Heart left ventricle (tissue), 16 donors: ENCODE measurements at regions not wholly inside any gene's neighbourhood (a gene's known extent, or its start where the extent isn't known, plus 50 kb on each side); places are given as distances from the start of the nearest gene placed in this dataset.
"Not testable (repeated sequence)": the region's sequence is repeated elsewhere in the genome, so short reads cannot be mapped to it uniquely, and the experiment has no call there.

Source experiments
- ATAC-seq, 4 donors: fragments of 200-7000 bp; cut with Tn5 transposase; one replicate each; pipeline ENCODE4 v1.9.1; 2020 to 2022; ENCODE audit warnings: moderate library complexity in 4 of 4, mild to moderate bottlenecking in 3 of 4, moderate number of reproducible peaks in 1 of 4
- DNase-seq, 5 donors: peaks; one replicate each; pipeline ENCODE4 v3.0.0-alpha.2; 2020
- H3K27ac ChIP-seq, 12 donors: fragments of 200-600 bp; sonication (generic) in 4 of 12; one replicate each; pipeline versions ENCODE4 v1.5.0 to v1.8.0; 2016 to 2022; ENCODE audit warnings: mild to moderate bottlenecking in 2 of 12
- H3K27me3 ChIP-seq, 9 donors: fragments of 200-600 bp; sonication (generic) in 2 of 9; one replicate each; pipeline versions ENCODE4 v1.5.1 to v1.8.0; 2016 to 2022; ENCODE audit warnings: mild to moderate bottlenecking in 3 of 9
- H3K36me3 ChIP-seq, 9 donors: fragments of 200-600 bp; sonication (generic) in 2 of 9; one replicate each; pipeline versions ENCODE4 v1.5.0 to v1.8.0; 2018 to 2022; ENCODE audit warnings: mild to moderate bottlenecking in 2 of 9
- H3K4me1 ChIP-seq, 12 donors: fragments of 200-600 bp; sonication (generic) in 4 of 12; one replicate each; pipeline versions ENCODE4 v1.5.0 to v1.8.0; 2016 to 2022; ENCODE audit warnings: mild to moderate bottlenecking in 3 of 12
- H3K4me3 ChIP-seq, 12 donors: fragments of 200-600 bp; sonication (generic) in 4 of 12; one replicate each; pipeline versions ENCODE4 v1.5.0 to v1.8.0; 2017 to 2022; ENCODE audit warnings: mild to moderate bottlenecking in 9 of 12, moderate library complexity in 4 of 12
- H3K9me3 ChIP-seq, 12 donors: fragments of 200-600 bp; sonication (generic) in 4 of 12; one replicate each; pipeline versions ENCODE4 v1.5.0 to v1.8.0; 2016 to 2022; ENCODE audit warnings: mild to moderate bottlenecking in 1 of 12
- POLR2A ChIP-seq, 2 donors: fragments of 450-650 bp; IDR thresholded peaks; one replicate each; pipeline ENCODE4 v1.6.1; 2017; ENCODE audit warnings: antibody characterized with exemption in 2 of 2, mild to moderate bottlenecking in 2 of 2, moderate library complexity in 2 of 2
- WGBS, 4 donors: extraction: QIAGEN DNeasy Blood & Tissue Kit in 2 of 4; methylation state at CpG; one replicate each; pipeline versions ENCODE4 v1.1.5 to v1.1.7; 2013 to 2018; 5-methylcytosine and 5-hydroxymethylcytosine counted together
- intact Hi-C, 10 donors: fragments of 100-400 bp; cut with DNase I; formaldehyde crosslinking; loops; one replicate each; pipeline versions ENCODE4 v1.11.1 to v1.14.2; 2022
- TF ChIP-seq, protein P1 (sequence below), 12 donors: fragments of 200-600 bp; sonication (generic) in 4 of 12; IDR thresholded peaks; one replicate each; pipeline versions ENCODE4 v1.5.0 to v1.8.0; 2018 to 2022; ENCODE audit warnings: antibody characterized with exemption in 12 of 12, mild to moderate bottlenecking in 5 of 12
- donor health status: ischemic (EF 13 %, LVEDD 7.1; RV severe dilation, severe dysfunction).
- donor health status: healthy with polysubstance abuse.
- donor health status: DM: no; HTN: yes; CAD: no.
- donor health status: DM: no; HTN: no; CAD: no.
- donor health status: ischemic (EF 25% LVEDD 6.9; RV normal size, moderate dysfunction).
- donor health status: ischemic (EF 25% LVEDD 5.7; RV mildly dilated, moderate dysfunction).
- donor health status: healthy.
- donor health status: DM: yes; HTN: yes; CAD: no.
- donor health status: ischemic (EF 35%, LVEDD 5.7; RV mildly dilated, moderate dysfunction).
- donor health status: nonischemic (EF 11% LVEDD 7.7; RV severe dilation, severe dysfunction).
- donor health status: DM: yes; HTN: yes; CAD: no.
- donor health status: PGD.
- donor health status: ischemic (EF 29% LVEDD 5.4; RV normal size, mild dysfunction).
- donor health status: nonischemic (EF 23%, LVEDD 6.1; RV moderate dilation, normal function).

GRCh38 chr14:56998728-56999127 lies 188.4 kb upstream of the OTX2 start:
- ATAC-seq, result no peak

DNA sequence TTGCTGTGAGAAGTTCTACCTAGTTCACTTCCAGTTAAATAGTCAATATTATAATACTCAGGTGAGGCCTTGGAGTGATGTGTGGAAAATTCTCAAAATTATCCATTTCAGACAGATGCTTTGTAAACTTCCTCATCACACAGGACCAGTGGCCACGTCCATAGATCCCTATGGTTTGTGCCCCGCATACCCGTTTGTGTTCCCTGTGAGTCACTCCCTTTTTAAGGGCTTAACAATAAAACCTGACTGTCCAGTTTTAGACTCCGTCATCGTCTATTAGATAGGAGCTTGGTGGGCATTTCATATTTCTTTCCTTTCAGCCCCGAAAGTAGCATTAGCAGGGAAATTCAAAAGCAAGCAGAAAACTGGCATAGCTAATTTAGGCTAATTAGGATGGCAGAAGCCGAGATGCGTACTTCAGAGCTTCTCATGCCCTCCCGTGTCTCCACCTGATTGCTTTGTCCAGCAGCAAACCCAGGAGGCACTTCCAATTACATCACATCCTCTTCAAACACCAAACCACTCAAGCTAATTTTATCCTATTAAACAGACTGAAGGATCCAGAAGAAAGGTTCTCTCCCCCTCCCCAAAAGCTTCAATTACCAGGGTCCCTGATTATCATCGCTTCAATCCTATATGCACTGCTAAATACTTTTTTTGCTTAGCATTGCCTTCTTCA lies 186.6 kb upstream of the OTX2 start:
- TF ChIP-seq, protein P1, sequence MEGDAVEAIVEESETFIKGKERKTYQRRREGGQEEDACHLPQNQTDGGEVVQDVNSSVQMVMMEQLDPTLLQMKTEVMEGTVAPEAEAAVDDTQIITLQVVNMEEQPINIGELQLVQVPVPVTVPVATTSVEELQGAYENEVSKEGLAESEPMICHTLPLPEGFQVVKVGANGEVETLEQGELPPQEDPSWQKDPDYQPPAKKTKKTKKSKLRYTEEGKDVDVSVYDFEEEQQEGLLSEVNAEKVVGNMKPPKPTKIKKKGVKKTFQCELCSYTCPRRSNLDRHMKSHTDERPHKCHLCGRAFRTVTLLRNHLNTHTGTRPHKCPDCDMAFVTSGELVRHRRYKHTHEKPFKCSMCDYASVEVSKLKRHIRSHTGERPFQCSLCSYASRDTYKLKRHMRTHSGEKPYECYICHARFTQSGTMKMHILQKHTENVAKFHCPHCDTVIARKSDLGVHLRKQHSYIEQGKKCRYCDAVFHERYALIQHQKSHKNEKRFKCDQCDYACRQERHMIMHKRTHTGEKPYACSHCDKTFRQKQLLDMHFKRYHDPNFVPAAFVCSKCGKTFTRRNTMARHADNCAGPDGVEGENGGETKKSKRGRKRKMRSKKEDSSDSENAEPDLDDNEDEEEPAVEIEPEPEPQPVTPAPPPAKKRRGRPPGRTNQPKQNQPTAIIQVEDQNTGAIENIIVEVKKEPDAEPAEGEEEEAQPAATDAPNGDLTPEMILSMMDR (IDR thresholded peaks at IDR 0.05), result no peak
- no peak for TF ChIP-seq POLR2A (IDR thresholded peaks at IDR 0.05)
- Histone ChIP-seq H3K4me1 (no peaks in the 10 kb centered on the region), H3K36me3 (no peaks in the 10 kb centered on the region), H3K4me3 (no peak overlapping the region), H3K27ac (no peak overlapping the region), H3K9me3 (no peaks in the 10 kb centered on the region), H3K27me3 (peaks cover 0 to 6% (median 0%) of the 10 kb centered on the region in 9 donors)
- DNase-seq (no peak), ATAC-seq (no peak)
- intact Hi-C loops, result no loop called here
- 69 to 74% (median 71%) methylated on average over 10 of the region's 10 CpGs for WGBS, 4 donors

More at GRCh38 chr14:56998728-56999127, 188.4 kb upstream of the OTX2 start:
- 56 to 75% (median 63%) methylated on average over 1 of the region's 1 CpG for WGBS, 4 donors
- Histone ChIP-seq H3K36me3 (no peaks in the 10 kb centered on the region), H3K27me3 (peaks cover 0 to 6% (median 0%) of the 10 kb centered on the region in 9 donors), H3K9me3 (no peaks in the 10 kb centered on the region), H3K4me1 (no peaks in the 10 kb centered on the region), H3K4me3 (no peak overlapping the region), H3K27ac (no peak overlapping the region)
- TF ChIP-seq, protein P1 (IDR thresholded peaks at IDR 0.05), result no peak
- TF ChIP-seq POLR2A (IDR thresholded peaks at IDR 0.05), result no peak
- intact Hi-C loops, result no loop called here
- DNase-seq, result no peak

DNA sequence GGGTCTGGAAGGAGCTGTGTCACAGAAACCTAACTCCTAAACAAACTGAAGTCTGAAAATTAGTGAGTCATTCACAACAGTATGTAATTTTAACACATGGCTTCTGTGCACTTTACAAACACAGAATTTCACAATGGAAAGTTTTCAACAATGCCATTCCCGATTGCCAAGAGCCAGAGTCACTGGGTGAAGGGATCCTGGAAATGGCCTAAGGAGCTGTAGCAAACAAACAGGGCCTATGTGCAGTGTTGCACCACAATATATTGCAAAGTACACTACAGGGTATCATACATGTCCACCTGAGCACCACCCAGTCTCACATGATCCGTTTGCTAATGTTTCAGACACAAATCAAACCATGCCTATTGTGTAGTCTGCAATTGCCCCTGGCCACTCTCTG lies 184.7 kb upstream of the OTX2 start:
- Histone ChIP-seq H3K27me3 (no peaks in the 10 kb centered on the region), H3K9me3 (no peaks in the 10 kb centered on the region), H3K27ac (no peak overlapping the region), H3K4me1 (no peaks in the 10 kb centered on the region), H3K36me3 (no peaks in the 10 kb centered on the region), H3K4me3 (no peak overlapping the region)
- TF ChIP-seq POLR2A (IDR thresholded peaks at IDR 0.05), result no peak
- TF ChIP-seq, protein P1 (IDR thresholded peaks at IDR 0.05), result no peak
- 47 to 71% (median 56%) methylated on average over 2 of the region's 2 CpGs for WGBS, 4 donors
- intact Hi-C loops, result no loop called here
- ATAC-seq, result no peak
- no peak for DNase-seq

DNA sequence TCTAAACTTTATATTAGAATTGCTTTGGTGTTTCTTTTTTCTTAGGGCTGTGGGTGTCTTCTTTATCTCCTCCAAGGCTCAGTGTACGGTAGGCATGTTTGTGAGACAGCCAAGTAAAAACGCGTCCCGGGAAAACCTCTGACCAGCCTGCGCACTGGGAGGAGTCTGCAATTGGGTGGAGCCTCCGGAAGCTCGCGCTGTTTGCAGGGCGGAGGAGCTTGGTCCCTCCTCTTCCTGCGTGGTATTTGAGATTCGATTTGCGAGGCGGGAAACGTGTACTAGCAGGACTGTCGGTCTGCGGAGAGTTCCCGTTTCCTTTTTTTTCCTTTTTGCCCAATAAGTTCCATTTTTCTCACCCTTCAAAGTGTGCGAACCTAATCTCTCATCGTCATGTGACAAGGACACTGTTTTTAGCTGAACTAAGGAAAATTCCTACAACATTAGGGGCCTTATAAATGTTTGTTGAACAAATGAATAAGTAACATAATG lies 182.1 kb upstream of the OTX2 start:
- DNase-seq, result no peak
- H3K4me1 ChIP-seq, result no peaks in the 10 kb centered on the region
- peaks cover 0 to 2% (median 0%) of the 10 kb centered on the region in 12 donors for H3K9me3 ChIP-seq
- intact Hi-C loops, result no loop called here
- TF ChIP-seq, protein P1 (IDR thresholded peaks at IDR 0.05), result no peak
- TF ChIP-seq POLR2A (IDR thresholded peaks at IDR 0.05), result no peak
- no peak overlapping the region for H3K4me3 ChIP-seq
- ATAC-seq, result no peak
- 84 to 87% (median 85%) methylated on average over 19 of the region's 19 CpGs for WGBS, 4 donors
- no peaks in the 10 kb centered on the region for H3K27me3 ChIP-seq
- no peaks in the 10 kb centered on the region for H3K36me3 ChIP-seq
- H3K27ac ChIP-seq, result no peak overlapping the region

DNA sequence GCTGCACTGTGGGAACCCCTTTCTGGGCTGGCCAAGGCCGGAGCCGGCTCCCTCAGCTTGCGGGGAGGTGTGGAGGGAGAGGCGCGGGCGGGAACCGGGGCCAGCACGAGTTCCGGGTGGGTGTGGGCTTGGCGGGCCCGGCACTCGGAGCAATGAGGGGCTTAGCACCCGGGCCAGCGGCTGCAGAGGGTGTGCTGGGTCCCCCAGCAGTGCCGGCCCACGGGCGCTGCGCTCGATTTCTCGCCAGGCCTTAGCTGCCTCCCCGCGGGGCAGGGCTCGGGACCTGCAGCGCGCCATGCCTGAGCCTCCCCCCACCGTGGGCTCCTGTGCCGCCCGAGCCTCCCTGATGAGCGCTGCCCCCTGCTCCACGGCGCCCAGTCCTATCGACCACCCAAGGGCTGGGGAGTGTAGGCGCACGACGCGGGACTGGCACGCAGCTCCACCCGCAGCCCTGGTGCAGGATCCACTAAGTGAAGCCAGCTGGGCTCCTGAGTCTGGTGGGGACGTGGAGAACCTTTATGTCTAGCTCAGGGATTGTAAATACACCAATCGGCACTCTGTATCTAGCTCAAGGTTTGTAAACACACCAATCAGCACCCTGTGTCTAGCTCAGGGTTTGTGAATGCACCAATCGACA lies 180.8 kb upstream of the OTX2 start:
- 95 to 99% (median 95%) methylated on average over 20 to 40 of the region's 41 CpGs for WGBS, 4 donors
- H3K36me3 ChIP-seq, DNase-seq, intact Hi-C loops, H3K27me3 ChIP-seq, H3K4me3 ChIP-seq, H3K27ac ChIP-seq, H3K4me1 ChIP-seq, ATAC-seq, H3K9me3 ChIP-seq: not testable (repeated sequence)
